HL-60 (cell line): ENCODE measurements at regions not wholly inside any gene's neighbourhood (a gene's known extent, or its start where the extent isn't known, plus 50 kb on each side); places are given as distances from the start of the nearest gene placed in this dataset.

Source experiments
- DNase-seq, 2 experiments: peaks; one replicate each; pipeline ENCODE4 v3.0.0-alpha.2; 2010 to 2020; ENCODE audit warnings: low read depth in 1 of 2, low spot score in 1 of 2
- H3K27ac ChIP-seq: fragments of 250-450 bp; sonication (Bioruptor Pico); replicated peaks from 2 replicates; pipeline ENCODE4 v1.5.1; 2020; ENCODE audit warnings: mild to moderate bottlenecking, moderate library complexity
- H3K27me3 ChIP-seq: fragments of 250-450 bp; sonication (Bioruptor Pico); 2 replicates; pipeline ENCODE4 v1.5.1; 2021; ENCODE audit warnings: mild to moderate bottlenecking, moderate library complexity; ENCODE audit not compliant: insufficient read depth, poor library complexity, severe bottlenecking
- H3K4me3 ChIP-seq: replicated peaks from 2 replicates; pipeline ENCODE4 v1.5.1; 2011; ENCODE audit warnings: mild to moderate bottlenecking, control low read depth, low read length; ENCODE audit not compliant: insufficient read depth
- GABPA ChIP-seq: IDR thresholded peaks from 2 replicates; pipeline ENCODE4 v1.6.1; 2012; ENCODE audit warnings: low read depth
- POLR2AphosphoS5 ChIP-seq: IDR thresholded peaks from 2 replicates; pipeline ENCODE4 v1.6.1; 2012; ENCODE audit warnings: low read depth
- SPI1 ChIP-seq: IDR thresholded peaks from 2 replicates; pipeline ENCODE4 v1.6.1; 2012; ENCODE audit warnings: low read depth, mild to moderate bottlenecking, borderline replicate concordance
- TF ChIP-seq, protein P1 (sequence below): IDR thresholded peaks from one replicate; pipeline ENCODE4 v1.5.1; 2011; ENCODE audit warnings: low read length, control low read depth, inconsistent platforms; ENCODE audit not compliant: insufficient read depth
- TF ChIP-seq, protein P2 (sequence below): IDR thresholded peaks from 2 replicates; pipeline ENCODE4 v1.6.1; 2012; ENCODE audit warnings: low read depth; ENCODE audit not compliant: insufficient replicate concordance

DNA sequence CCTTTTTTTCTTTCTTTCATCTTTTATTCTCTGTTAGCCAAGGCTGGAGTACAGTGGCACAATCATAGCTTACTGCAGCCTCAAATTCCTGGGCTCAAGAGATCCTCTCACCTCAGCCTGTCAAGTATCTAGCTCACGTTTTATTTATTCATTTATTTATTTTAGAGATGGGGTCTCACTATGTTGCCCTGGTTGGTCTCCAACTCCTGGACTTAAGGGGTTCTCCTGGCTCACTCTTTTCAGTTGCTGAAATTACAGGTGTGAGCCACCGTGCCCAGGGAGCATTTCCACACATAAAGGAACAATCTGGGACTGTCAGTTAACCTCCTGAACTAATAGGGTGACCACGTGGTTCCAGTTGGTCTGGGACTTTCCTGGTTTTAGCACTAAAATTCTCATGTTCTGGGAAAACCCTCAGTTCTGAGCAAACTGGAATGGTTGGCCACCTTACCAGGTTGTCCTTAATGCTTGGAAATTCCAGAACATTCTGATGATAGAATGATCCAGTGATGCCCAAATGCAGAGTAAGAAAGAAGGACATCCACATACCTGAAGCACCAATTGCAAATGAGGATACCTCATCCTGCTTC, 105.5 kb upstream of the ZNF217 start:
- Histone ChIP-seq H3K4me3 (no peak overlapping the region), H3K27me3 (no peaks in the 10 kb centered on the region), H3K27ac (peak overlapping the region; percentile 41)
- TF ChIP-seq, protein P1, sequence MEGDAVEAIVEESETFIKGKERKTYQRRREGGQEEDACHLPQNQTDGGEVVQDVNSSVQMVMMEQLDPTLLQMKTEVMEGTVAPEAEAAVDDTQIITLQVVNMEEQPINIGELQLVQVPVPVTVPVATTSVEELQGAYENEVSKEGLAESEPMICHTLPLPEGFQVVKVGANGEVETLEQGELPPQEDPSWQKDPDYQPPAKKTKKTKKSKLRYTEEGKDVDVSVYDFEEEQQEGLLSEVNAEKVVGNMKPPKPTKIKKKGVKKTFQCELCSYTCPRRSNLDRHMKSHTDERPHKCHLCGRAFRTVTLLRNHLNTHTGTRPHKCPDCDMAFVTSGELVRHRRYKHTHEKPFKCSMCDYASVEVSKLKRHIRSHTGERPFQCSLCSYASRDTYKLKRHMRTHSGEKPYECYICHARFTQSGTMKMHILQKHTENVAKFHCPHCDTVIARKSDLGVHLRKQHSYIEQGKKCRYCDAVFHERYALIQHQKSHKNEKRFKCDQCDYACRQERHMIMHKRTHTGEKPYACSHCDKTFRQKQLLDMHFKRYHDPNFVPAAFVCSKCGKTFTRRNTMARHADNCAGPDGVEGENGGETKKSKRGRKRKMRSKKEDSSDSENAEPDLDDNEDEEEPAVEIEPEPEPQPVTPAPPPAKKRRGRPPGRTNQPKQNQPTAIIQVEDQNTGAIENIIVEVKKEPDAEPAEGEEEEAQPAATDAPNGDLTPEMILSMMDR = no peak
- TF ChIP-seq GABPA (no peak), POLR2AphosphoS5 (no peak), SPI1 (no peak)
- TF ChIP-seq, protein P2, sequence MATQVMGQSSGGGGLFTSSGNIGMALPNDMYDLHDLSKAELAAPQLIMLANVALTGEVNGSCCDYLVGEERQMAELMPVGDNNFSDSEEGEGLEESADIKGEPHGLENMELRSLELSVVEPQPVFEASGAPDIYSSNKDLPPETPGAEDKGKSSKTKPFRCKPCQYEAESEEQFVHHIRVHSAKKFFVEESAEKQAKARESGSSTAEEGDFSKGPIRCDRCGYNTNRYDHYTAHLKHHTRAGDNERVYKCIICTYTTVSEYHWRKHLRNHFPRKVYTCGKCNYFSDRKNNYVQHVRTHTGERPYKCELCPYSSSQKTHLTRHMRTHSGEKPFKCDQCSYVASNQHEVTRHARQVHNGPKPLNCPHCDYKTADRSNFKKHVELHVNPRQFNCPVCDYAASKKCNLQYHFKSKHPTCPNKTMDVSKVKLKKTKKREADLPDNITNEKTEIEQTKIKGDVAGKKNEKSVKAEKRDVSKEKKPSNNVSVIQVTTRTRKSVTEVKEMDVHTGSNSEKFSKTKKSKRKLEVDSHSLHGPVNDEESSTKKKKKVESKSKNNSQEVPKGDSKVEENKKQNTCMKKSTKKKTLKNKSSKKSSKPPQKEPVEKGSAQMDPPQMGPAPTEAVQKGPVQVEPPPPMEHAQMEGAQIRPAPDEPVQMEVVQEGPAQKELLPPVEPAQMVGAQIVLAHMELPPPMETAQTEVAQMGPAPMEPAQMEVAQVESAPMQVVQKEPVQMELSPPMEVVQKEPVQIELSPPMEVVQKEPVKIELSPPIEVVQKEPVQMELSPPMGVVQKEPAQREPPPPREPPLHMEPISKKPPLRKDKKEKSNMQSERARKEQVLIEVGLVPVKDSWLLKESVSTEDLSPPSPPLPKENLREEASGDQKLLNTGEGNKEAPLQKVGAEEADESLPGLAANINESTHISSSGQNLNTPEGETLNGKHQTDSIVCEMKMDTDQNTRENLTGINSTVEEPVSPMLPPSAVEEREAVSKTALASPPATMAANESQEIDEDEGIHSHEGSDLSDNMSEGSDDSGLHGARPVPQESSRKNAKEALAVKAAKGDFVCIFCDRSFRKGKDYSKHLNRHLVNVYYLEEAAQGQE = no peak
- DNase-seq = no peak

DNA sequence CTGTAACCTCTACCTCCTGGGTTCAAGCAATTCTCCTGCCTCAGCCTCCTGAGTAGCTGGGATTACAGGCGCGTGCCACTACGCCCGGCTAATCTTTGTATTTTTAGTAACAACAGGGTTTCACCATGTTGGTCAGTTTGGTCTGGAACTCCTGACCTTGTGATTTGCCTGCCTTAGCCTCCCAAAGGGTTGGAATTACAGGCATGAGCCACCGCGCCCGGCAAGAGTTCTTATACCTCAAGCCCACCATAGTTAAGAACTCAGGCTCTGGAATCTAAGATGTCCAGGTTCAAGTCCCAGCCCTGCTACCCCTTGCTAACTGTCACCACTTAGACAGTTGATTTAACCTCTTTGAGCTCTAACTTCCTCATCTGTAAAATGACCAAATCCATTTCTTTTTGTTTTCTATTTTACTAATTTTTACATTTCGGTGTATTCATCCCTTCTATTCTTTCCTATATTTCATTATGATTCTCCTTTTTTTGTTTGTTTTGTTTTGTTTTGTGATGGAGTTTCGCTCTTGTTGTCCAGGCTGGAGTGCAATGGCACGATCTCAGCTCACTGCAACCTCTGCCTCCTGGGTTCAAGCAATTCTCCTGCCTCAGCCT, 104.8 kb upstream of the ZNF217 start:
- no peak for TF ChIP-seq SPI1
- no peak for TF ChIP-seq GABPA
- TF ChIP-seq, protein P2 = no peak
- no peak for TF ChIP-seq POLR2AphosphoS5
- TF ChIP-seq, protein P1 = no peak
- Histone ChIP-seq H3K27ac (peak overlapping the region; percentile 41), H3K4me3 (no peak overlapping the region), H3K27me3 (no peaks in the 10 kb centered on the region)
- DNase-seq = no peak

DNA sequence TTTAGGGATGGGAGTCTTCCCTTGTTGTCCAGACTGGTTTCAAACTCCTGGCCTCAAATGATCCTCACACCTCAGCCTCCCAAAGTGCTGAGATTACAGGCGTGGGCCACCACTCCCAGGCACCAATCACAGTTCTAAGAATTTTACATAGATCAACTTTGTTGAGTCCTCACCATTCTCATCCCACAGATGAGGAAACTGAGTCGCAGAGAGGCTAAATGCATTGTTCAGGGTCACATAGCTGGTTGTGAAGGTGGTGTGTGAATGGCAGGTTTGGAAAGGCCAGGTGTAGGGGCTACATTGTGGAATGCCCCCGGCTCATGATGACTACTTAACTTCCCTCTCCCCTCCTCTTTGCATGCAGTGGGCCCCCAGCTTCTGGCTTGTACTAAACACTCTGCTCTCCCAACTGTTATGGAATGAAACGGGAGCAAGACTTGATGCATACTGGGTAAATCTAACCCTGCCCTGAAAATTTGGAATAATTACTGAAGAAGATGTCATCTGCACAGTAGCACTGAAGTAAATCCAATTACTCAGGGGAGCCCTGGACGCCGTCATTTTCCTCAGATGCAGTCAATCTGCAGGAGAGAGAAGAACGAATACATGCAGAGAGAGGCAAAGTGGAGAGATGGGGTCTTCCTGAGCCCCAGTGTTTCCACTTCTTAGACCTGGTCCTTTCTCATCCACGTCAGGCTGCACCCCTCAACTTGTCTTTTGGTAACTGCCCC, 102.3 kb upstream of the ZNF217 start:
- no peak overlapping the region for H3K4me3 ChIP-seq
- DNase-seq = no peak
- H3K27ac ChIP-seq = no peak overlapping the region
- TF ChIP-seq, protein P1 = no peak
- TF ChIP-seq, protein P2 = no peak
- no peak for TF ChIP-seq SPI1
- TF ChIP-seq GABPA = no peak
- TF ChIP-seq POLR2AphosphoS5 = no peak
- H3K27me3 ChIP-seq = no peaks in the 10 kb centered on the region
